ENCODE measurements at regions not wholly inside any gene's neighbourhood (a gene's known extent, or its start where the extent isn't known, plus 50 kb on each side); places are given as distances from the start of the nearest gene placed in this dataset.

- no peak for DNase-seq (ENCODE audit: low read depth, low spot score)
- no TSS peak for BruUV-seq (replicated peaks)
- POLR2A ChIA-PET: no interaction called here
- no peaks in the 10 kb centered on the region for H3K27me3 ChIP-seq (ENCODE audit: insufficient read depth, low read length)
- TF ChIP-seq FOSL1 (IDR thresholded peaks at IDR 0.05; ENCODE audit: low read depth) (no peak), CEBPB (IDR thresholded peaks at IDR 0.05; ENCODE audit: low read depth) (no peak), EZH2phosphoT487 (IDR thresholded peaks at IDR 0.05; ENCODE audit: borderline replicate concordance) (no peak), CBX3 (IDR thresholded peaks at IDR 0.05; ENCODE audit: low read depth) (no peak), MAX (IDR thresholded peaks at IDR 0.05) (no peak), RAD21 (IDR thresholded peaks at IDR 0.05; ENCODE audit: low read depth) (no peak), JUND (IDR thresholded peaks at IDR 0.05) (no peak), POLR2AphosphoS5 (IDR thresholded peaks at IDR 0.05; ENCODE audit: low read depth, low read length) (no peak), CTCF (IDR thresholded peaks at IDR 0.05 in 2 of 3, conservative IDR thresholded peaks at IDR 0.05 in 1 of 3; ENCODE audit: borderline replicate concordance in 1 of 3, insufficient read depth in 1 of 3, low read depth in 2 of 3, low read length in 2 of 3) (no peak), ZFX (IDR thresholded peaks at IDR 0.05) (no peak), SP1 (IDR thresholded peaks at IDR 0.05; ENCODE audit: low read depth) (no peak), EZH2 (IDR thresholded peaks at IDR 0.05) (no peak), SIN3A (IDR thresholded peaks at IDR 0.05; ENCODE audit: low read depth) (no peak), POLR2A (IDR thresholded peaks at IDR 0.05; ENCODE audit: borderline replicate concordance, extremely low read depth, insufficient read depth, insufficient read length) (no peak), SRF (IDR thresholded peaks at IDR 0.05; ENCODE audit: low read depth) (no peak), ZNF274 (IDR thresholded peaks at IDR 0.05; ENCODE audit: low read depth, low read length) (no peak), YY1 (IDR thresholded peaks at IDR 0.05; ENCODE audit: extremely low read depth, insufficient replicate concordance, low read depth, low read length) (no peak)
- TF ChIP-seq, protein P1, sequence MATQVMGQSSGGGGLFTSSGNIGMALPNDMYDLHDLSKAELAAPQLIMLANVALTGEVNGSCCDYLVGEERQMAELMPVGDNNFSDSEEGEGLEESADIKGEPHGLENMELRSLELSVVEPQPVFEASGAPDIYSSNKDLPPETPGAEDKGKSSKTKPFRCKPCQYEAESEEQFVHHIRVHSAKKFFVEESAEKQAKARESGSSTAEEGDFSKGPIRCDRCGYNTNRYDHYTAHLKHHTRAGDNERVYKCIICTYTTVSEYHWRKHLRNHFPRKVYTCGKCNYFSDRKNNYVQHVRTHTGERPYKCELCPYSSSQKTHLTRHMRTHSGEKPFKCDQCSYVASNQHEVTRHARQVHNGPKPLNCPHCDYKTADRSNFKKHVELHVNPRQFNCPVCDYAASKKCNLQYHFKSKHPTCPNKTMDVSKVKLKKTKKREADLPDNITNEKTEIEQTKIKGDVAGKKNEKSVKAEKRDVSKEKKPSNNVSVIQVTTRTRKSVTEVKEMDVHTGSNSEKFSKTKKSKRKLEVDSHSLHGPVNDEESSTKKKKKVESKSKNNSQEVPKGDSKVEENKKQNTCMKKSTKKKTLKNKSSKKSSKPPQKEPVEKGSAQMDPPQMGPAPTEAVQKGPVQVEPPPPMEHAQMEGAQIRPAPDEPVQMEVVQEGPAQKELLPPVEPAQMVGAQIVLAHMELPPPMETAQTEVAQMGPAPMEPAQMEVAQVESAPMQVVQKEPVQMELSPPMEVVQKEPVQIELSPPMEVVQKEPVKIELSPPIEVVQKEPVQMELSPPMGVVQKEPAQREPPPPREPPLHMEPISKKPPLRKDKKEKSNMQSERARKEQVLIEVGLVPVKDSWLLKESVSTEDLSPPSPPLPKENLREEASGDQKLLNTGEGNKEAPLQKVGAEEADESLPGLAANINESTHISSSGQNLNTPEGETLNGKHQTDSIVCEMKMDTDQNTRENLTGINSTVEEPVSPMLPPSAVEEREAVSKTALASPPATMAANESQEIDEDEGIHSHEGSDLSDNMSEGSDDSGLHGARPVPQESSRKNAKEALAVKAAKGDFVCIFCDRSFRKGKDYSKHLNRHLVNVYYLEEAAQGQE (IDR thresholded peaks at IDR 0.05; ENCODE audit: low read depth): no peak
- TF ChIP-seq, protein P2, sequence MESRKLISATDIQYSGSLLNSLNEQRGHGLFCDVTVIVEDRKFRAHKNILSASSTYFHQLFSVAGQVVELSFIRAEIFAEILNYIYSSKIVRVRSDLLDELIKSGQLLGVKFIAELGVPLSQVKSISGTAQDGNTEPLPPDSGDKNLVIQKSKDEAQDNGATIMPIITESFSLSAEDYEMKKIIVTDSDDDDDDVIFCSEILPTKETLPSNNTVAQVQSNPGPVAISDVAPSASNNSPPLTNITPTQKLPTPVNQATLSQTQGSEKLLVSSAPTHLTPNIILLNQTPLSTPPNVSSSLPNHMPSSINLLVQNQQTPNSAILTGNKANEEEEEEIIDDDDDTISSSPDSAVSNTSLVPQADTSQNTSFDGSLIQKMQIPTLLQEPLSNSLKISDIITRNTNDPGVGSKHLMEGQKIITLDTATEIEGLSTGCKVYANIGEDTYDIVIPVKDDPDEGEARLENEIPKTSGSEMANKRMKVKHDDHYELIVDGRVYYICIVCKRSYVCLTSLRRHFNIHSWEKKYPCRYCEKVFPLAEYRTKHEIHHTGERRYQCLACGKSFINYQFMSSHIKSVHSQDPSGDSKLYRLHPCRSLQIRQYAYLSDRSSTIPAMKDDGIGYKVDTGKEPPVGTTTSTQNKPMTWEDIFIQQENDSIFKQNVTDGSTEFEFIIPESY (IDR thresholded peaks at IDR 0.05; ENCODE audit: extremely low read depth, insufficient replicate concordance, low read length): no peak
- RAD21 ChIA-PET (ENCODE audit: low non-redundant PET in 1 of 2, low total read pairs in 2 of 2, uncharacterized antibody in 2 of 2, unreplicated experiment in 2 of 2): no interaction called here
- no peak overlapping the region for H3K4me2 ChIP-seq (ENCODE audit: low read length)
- no peaks in the 10 kb centered on the region for H3K9me2 ChIP-seq (ENCODE audit: insufficient read depth)
- no peak overlapping the region for H3K9ac ChIP-seq (ENCODE audit: low read length)
- intact Hi-C loops (cut with micrococcal nuclease): no loop called here
- no peak overlapping the region for H2AFZ ChIP-seq (ENCODE audit: low read depth, low read length, poor library complexity, severe bottlenecking)
- H4K20me1 ChIP-seq (ENCODE audit: insufficient read depth): no peaks in the 10 kb centered on the region
- no peak overlapping the region for H3K4me3 ChIP-seq (replicated peaks in 1 of 2; ENCODE audit: low read depth in 1 of 2, low read length in 2 of 2)
- H3K27ac ChIP-seq (ENCODE audit: low read depth, low read length): no peak overlapping the region
- no peaks in the 10 kb centered on the region for H3K36me3 ChIP-seq (ENCODE audit: control insufficient read depth in 1 of 2, insufficient read depth in 2 of 2, low read length in 2 of 2)
- no peaks in the 10 kb centered on the region for H3K4me1 ChIP-seq (ENCODE audit: control insufficient read depth in 1 of 2, insufficient read depth in 2 of 2, low read length in 2 of 2)
- no peak for ATAC-seq
- no peaks in the 10 kb centered on the region for H3K9me3 ChIP-seq (ENCODE audit: control insufficient read depth in 1 of 2, insufficient read depth in 1 of 2, low read depth in 1 of 2, low read length in 2 of 2)
- CTCF ChIA-PET: no interaction called here
- H3K79me2 ChIP-seq (ENCODE audit: insufficient read depth, low read length): no peaks in the 10 kb centered on the region
These were observed 1629.4 kb downstream of the PCDH9 start for GRCh38 chr13:65600702-65601101.

Measured in HCT116 (cell line).